Left forelimb (tissue), 1 donor: ENCODE measurements at regions not wholly inside any gene's neighbourhood (a gene's known extent, or its start where the extent isn't known, plus 50 kb on each side); places are given as distances from the start of the nearest gene placed in this dataset.
A peak's percentile ranks its signal among the peaks of the same experiment; 100 is the strongest.
"Not testable (repeated sequence)": the region's sequence is repeated elsewhere in the genome, so short reads cannot be mapped to it uniquely, and the experiment has no call there.

ENCODE experiments used
- DNase-seq: peaks from one replicate; pipeline ENCODE4 v3.0.0-alpha.2; 2018; ENCODE audit warnings: low spot score

- DNase-seq: not testable (repeated sequence)
Measured at GRCh38 chr17:30686538-30687479, 137.7 kb downstream of the CRLF3 start.

DNA sequence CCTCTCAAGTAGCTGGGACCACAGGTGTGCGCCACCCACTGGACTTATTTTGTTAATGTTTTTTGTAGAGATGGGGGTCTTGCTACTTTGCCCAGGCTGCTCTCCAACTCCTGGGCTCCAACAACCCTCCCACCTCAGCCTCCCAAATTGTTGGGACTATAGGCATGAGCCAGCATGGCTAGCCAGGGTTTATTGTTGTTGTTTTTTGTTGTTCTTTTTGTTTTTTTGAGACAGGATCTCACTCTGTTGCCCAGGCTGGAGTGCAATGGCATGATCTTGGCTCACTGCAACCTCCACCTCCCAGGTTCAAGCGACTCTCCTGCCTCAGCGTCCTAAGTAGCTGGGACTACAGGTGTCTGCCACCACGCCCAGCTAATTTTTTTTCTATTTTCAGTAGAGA is 142.2 kb downstream of the CRLF3 start:
- DNase-seq: not testable (repeated sequence)

GRCh38 chr17:30680681-30681080 is 143.8 kb downstream of the CRLF3 start:
- DNase-seq: not testable (repeated sequence)

- no peak for DNase-seq
Measured at GRCh38 chr17:30677550-30678249, 146.8 kb downstream of the CRLF3 start.

DNA sequence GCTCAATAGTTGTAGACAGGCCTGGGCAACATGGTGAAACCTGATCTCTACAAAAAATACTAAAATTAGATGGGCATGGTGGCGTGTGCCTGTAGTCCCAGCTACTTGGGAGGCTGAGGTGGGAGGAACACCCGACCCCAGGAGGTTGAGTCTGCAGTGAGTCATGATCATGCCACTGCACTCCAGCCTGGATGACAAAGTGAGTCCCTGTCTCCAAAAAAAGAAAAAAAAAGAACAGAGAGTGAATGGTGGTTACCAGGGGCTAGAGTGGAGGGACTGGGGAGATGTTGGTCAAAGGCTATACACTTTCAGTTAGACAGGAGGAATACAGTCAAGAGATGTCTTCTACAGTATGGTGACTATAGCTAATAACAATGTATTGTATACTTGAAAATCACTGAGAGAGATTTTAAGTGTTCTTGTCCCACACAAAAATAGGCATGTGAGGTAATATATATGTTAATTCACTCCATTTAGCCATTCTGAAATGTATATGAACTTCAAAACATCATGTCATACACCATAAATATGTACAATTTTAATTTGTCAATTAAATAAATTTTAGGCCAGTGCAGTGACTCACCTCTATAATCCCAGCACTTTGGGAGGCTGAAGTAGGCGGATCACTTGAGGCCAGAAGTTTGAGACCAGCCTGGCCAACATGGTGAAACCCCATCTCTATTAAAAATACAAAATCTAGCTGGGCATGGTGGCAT is 148.6 kb downstream of the CRLF3 start:
- DNase-seq: not testable (repeated sequence)

- DNase-seq: not testable (repeated sequence)
Measured at GRCh38 chr17:30669217-30669649, 155.3 kb downstream of the CRLF3 start.

DNA sequence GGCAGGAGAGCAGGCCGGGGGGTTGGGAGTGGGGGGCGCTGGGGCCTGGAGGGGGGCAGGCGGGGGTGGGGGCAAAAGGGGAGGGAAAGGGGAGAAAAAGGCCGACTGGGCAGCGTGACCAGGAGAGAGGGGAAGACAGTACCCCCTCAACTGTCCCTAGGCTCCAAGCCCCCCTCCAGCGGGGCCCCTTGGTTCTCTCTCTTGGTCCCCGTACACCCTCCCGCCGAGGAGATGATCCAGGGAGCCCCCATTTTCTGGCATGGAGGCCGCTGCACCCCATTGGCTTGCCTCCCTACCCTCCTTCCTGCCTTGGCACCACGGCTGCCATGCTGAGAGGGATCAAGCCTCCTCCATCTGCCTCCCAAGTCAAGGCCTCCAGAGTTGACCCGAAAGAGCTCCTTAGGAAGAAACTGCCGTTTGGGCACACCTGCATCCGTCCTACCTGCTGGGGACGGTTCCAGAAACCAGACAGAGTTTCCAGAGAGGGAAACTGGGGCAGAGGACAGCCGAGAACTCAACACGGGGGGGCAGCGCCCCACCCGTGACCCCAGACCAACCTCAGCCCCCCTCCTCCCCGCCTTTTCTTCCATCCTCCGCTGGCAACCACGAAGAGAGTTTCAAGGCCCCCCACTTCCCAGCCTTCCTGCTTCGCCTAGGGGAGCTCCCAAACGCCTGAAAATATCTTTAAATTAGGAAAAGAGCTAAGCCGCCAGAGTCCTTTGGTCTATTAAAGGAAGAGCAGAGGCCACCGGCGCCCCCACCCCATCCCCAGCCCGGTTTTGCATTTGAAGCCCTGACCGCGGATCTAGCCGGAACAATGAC is 155.9 kb downstream of the CRLF3 start:
- not testable (repeated sequence) for DNase-seq

DNA sequence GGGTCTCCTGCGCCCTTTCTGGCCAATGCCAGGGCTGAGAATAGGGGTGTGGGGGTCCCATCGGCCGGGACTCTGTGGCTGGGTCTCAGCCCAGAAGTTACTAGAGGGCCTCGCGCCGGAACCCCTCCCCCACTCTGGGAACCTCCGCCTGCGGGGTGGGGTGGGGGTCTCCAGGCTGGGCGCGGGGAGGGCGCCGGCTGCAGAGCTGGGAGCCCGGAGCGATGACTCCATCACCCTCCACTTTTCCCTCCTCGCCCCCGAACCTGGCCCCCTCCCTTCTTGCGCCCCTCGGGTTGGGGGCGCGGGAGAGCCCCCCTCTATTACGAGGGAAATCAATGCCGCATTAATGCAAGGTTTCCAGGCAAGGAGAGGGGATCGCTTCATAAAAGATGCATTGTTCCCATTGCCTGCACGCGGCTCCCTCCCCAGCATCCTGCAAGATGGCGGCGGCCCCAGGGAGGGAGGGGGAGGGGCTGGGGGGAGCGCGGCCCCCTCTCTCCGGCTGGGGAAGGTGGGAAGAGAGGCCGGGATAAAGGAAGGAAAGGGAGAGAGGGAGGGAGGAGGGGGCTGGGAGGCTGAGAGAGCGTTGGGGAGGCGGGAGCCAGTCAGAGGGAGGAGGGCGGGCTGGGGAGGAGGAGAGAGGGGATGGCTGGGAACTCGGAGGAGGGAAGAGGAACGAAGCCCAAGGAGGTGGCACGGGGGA is 156.7 kb downstream of the CRLF3 start:
- DNase-seq: peak; percentile 75

DNA sequence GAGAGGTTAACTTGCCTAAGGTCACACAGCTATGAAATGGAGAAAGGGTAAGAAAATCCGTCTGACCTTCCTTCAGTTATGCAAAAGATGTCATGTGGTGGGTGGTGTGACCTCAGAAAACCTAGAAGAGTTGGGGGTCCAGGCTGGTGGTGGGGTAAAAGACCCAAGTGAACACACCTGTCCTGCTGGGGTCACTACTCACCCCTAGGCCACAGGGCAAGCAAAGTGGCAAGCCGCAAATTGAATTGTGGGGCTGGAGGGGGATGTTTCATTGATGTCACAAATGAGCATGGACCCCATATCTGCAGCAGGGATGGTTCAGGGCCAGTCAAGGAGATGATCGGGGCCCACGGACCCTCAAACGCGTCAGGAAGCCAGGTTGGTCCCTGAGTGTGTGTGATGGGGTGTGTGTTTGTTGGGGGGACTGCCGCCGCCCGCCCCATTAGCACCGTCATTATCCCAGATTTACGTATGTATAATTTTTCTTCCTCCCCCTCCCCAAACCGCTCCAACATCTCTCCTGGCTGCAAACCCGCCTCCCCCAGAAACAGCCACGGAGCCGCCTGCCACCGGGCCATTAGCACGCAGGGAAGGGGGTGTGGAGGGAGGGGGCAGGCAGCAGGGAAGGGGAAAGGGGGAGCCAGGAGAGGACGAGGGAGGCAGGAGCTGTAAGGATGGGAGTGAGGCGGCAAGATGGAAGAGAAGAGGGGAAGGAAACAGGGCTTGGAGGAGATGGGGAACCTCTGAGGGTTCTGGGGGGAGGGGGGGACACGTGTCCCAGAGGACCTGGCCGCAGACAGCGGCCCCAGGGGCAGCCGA is 157.4 kb downstream of the CRLF3 start:
- not testable (repeated sequence) for DNase-seq

DNA sequence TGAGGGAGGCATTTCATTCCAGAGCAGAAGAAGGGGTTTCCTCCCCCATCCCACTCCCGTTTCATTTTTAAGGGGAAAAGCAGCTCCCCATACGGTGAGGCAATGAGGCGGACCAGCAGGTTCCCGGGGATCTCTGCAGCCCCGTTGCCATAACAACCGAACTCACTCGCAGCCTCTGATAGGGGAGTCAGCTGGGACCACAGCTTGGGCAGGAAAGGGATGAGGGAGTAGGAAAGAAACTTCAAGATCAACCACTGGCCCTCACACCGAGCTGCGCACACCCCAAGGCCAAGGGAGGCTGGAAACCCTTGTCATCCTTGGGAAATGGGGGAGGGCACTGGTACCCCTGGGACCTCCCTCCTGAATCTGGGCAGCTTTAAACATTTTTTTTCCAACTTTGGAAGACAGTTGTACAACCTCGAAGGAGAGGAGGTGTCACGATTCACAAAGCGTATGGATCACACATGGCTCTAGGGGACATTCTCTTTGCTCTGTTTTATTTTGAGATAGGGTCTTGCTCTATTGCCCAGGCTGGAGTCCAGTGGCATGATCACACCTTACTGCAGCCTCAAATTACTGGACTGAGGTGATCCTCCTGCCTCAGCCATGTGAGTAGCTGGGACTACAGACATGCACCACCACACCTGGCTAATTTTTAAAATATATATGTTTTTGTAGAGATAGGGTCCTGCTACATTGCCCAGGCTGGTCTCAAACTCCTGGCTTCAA is 160.6 kb downstream of the CRLF3 start:
- not testable (repeated sequence) for DNase-seq

DNA sequence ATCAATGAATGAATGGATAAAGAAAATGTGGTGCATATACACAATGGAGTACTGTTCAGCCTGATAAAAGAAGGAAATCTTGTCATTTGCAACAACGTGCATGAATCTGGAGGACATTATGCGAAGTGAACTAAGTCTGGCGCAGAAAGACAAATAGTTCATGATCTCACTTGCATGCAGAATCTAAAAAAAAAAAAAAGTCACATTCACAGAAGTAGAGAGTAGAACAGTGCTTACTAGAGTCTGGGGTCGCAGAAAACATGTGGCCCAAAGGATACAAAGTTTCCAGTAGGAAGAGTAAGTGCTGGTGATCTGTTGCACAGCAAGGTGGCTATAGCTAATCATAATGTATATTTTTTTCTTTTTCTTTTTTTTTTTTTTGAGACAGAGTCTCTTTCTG is 167.3 kb downstream of the CRLF3 start:
- DNase-seq: not testable (repeated sequence)

- DNase-seq: not testable (repeated sequence)
Measured at GRCh38 chr17:30653038-30653437, 171.5 kb downstream of the CRLF3 start.

DNA sequence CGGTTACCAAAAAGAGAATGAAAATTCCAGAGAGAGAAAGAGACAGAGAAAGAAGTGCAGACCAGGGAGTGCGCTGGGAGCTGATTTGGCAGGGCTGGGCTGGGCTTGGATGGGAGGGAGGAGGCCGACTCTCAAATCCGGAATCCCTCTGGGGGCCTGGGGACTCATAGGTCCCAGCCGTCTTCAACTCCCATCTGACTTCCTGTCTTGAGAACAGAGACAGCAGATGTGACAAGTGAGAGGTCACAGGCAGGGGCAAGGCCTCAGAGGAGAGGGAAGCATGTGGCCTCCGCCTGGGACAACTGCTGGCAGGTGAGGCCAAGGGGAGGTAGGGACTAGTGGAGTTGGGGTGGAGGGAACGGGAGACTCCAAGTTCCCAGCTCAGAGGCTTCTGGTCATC is 172.9 kb downstream of the GOSR1 start:
- not testable (repeated sequence) for DNase-seq

DNA sequence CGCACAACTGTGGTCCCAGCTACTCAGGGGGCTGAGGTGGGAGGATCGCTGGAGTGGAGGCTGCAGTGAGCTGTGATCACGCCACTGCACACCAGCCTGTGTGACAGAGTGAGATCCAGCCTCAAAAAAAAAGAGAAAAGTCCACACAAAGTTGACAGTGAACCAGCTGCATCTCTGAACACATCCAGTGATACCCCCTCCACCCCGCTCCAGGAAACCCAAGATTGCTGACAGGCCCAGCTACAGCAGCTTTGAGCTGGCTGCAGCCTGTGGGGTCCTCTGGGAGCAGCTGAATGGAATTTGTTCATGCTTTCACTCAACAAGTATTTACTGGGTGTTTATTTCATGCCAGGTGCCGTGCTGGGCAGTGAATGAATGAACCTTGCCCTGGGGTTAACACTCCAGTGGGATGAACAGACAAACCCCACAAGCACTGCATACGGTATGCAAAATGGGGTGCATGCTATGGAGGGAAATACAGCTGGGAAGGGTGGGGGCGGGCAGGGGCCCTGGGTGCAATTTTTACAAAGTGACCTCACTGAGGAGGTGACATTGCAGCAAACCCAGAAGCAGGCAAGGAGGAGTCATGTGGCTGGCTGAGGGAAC is 170.9 kb downstream of the GOSR1 start:
- DNase-seq: not testable (repeated sequence)

GRCh38 chr17:30645875-30646274 is 168.7 kb downstream of the GOSR1 start:
- not testable (repeated sequence) for DNase-seq

- DNase-seq: not testable (repeated sequence)
Measured at GRCh38 chr17:30644713-30645112, 167.5 kb downstream of the GOSR1 start.

GRCh38 chr17:30644287-30644686 is 167.1 kb downstream of the GOSR1 start:
- DNase-seq: not testable (repeated sequence)

GRCh38 chr17:30641428-30641827 is 164.2 kb downstream of the GOSR1 start:
- DNase-seq: not testable (repeated sequence)

DNA sequence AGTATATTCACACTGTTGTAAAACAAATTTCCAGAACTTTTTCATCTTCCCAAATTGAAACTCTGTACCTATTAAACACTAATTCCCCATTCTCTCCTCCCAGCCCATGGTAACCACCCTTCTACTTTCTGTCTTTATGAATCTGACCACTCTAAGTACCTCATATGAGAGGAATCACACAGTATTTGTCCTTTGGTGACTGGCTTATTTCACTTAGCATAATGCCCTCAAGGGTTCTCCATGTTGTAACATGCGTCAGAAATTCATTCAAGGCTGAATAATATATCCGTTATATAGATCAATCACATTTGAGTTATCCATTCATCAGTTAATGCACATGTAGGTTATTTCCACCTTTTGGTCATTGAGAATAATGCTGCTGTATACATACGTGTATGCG is 162.2 kb downstream of the GOSR1 start:
- not testable (repeated sequence) for DNase-seq
